ENCODE measurements at regions not wholly inside any gene's neighbourhood (a gene's known extent, or its start where the extent isn't known, plus 50 kb on each side); places are given as distances from the start of the nearest gene placed in this dataset.

- TF ChIP-seq CTCF (IDR thresholded peaks at IDR 0.05) (no peak), POLR2A (IDR thresholded peaks at IDR 0.05) (no peak), EP300 (IDR thresholded peaks at IDR 0.05) (no peak)
Observed at GRCh38 chr5:42880496-42881150, 68.9 kb upstream of the SELENOP start.
